K562 (cell line): ENCODE measurements at regions not wholly inside any gene's neighbourhood (a gene's known extent, or its start where the extent isn't known, plus 50 kb on each side); places are given as distances from the start of the nearest gene placed in this dataset.

Experiments used
- ATAC-seq: fragments of 200-7000 bp; cut with Tn5 transposase; 3 replicates; pipeline ENCODE4 v1.9.1; 2020; ENCODE audit warnings: moderate library complexity
- BruUV-seq: library from RNA; stranded (reverse); fragments of 400-500 nt; replicated peaks from 2 replicates; lab custom pipeline; 2021; lab: Mats Ljungman, UMichigan
- CTCF ChIA-PET: fragments of 300-600 bp; formaldehyde crosslinking; extraction: SDS; loops from one replicate; lab custom pipeline; 2021; ENCODE audit warnings: low intra/inter-chr PET ratio; lab: Yijun Ruan, JAX
- POLR2A ChIA-PET: fragments of 300-600, 350-650 bp; sonication (Branson Sonifier 250); formaldehyde crosslinking; extraction: SDS; loops from one replicate; lab custom pipeline; 2021; ENCODE audit warnings: antibody characterized with exemption, inconsistent platforms; lab: Yijun Ruan, JAX
- DNase-seq, 4 experiments: peaks; one replicate each; pipeline versions ENCODE4 v3.0.0 to v3.0.0-alpha.2; 2011 to 2018; ENCODE audit warnings: low spot score in 3 of 4, mixed read lengths in 3 of 4; ENCODE audit errors: extremely low read depth in 1 of 4
- FAIRE-seq: peaks from 2 replicates; lab custom pipeline; 2011; peaks lifted over from hg19 to GRCh38; lab: Jason Lieb, UNC
- H2AFZ ChIP-seq: 2 replicates; pipeline ENCODE4 v1.6.0; 2011; ENCODE audit warnings: low read depth, low read length, control low read depth, inconsistent platforms
- H3K27ac ChIP-seq: fragments of 200-600 bp; 3 replicates; pipeline ENCODE4 v1.8.0; 2011; ENCODE audit warnings: low read depth, mild to moderate bottlenecking, control low read depth, inconsistent platforms, low read length, moderate library complexity, mixed read lengths; ENCODE audit errors: extremely low read depth
- H3K27me3 ChIP-seq, 2 experiments: fragments of 300-600 bp in 1 of 2; 2 replicates in 1 of 2; 3 replicates in 1 of 2; pipeline versions ENCODE4 v1.6.0 to v1.8.0; 2011; ENCODE audit warnings: inconsistent platforms in 2 of 2, low read length in 2 of 2, mild to moderate bottlenecking in 1 of 2, mixed read lengths in 1 of 2, moderate library complexity in 1 of 2; ENCODE audit not compliant: control insufficient read depth in 2 of 2, insufficient read depth in 2 of 2
- H3K36me3 ChIP-seq: fragments of 300-600 bp; 3 replicates; pipeline ENCODE4 v1.8.0; 2011; ENCODE audit warnings: mild to moderate bottlenecking, low read length, inconsistent platforms; ENCODE audit not compliant: control insufficient read depth, insufficient read depth
- H3K4me1 ChIP-seq, 2 experiments: fragments of 200-600 bp in 1 of 2; replicated peaks in 1 of 2; 2 replicates in 1 of 2; 3 replicates in 1 of 2; pipeline versions ENCODE4 v1.5.1 to v1.8.0; 2011; ENCODE audit warnings: inconsistent platforms in 2 of 2, low read length in 2 of 2, mild to moderate bottlenecking in 1 of 2, mixed read lengths in 1 of 2, moderate library complexity in 1 of 2; ENCODE audit not compliant: control insufficient read depth in 2 of 2, insufficient read depth in 2 of 2
- H3K4me2 ChIP-seq: 2 replicates; pipeline ENCODE4 v1.6.1; 2011; ENCODE audit warnings: low read length, control low read depth, inconsistent platforms, mixed read lengths; ENCODE audit not compliant: insufficient read depth
- H3K4me3 ChIP-seq: fragments of 200-600 bp; sonication (generic), shearing (Covaris generic); 2 replicates; pipeline ENCODE4 v1.5.1; 2016; ENCODE audit warnings: control low read depth, inconsistent platforms
- H3K79me2 ChIP-seq: fragments of 200-600 bp; 3 replicates; pipeline ENCODE4 v1.8.0; 2011; ENCODE audit warnings: low read length, inconsistent platforms; ENCODE audit not compliant: control insufficient read depth, insufficient read depth
- H3K9ac ChIP-seq, 2 experiments: 2 replicates each; pipeline versions ENCODE4 v1.6.0 to v1.6.1; 2011; ENCODE audit warnings: low read depth in 2 of 2, low read length in 2 of 2, control low read depth in 1 of 2, inconsistent platforms in 1 of 2, mild to moderate bottlenecking in 1 of 2, mixed read lengths in 1 of 2; ENCODE audit not compliant: insufficient read depth in 1 of 2
- H3K9me1 ChIP-seq: one replicate; pipeline ENCODE4 v1.6.0; 2011; ENCODE audit warnings: inconsistent platforms, mild to moderate bottlenecking, low read length, moderate library complexity; ENCODE audit not compliant: control insufficient read depth, insufficient read depth
- H3K9me3 ChIP-seq: replicated peaks from 2 replicates; pipeline ENCODE4 v1.5.1; 2011; ENCODE audit warnings: low read depth, low read length, inconsistent platforms; ENCODE audit not compliant: control insufficient read depth, insufficient read depth
- H4K20me1 ChIP-seq: replicated peaks from 2 replicates; pipeline ENCODE4 v1.6.1; 2011; ENCODE audit warnings: low read length, inconsistent platforms, mixed read lengths; ENCODE audit not compliant: control insufficient read depth, insufficient read depth
- BCL6 ChIP-seq: fragments of 250-450 bp; sonication (Bioruptor Pico); IDR thresholded peaks from 2 replicates; pipeline ENCODE4 v1.4.0; 2020
- CBFB ChIP-seq: sonication (generic); formaldehyde crosslinking; IDR thresholded peaks from 2 replicates; pipeline ENCODE4 v1.4.0; 2020; ENCODE audit warnings: mild to moderate bottlenecking, missing genetic modification reagents
- CREB3L1 ChIP-seq: fragments of 450-650 bp; IDR thresholded peaks from 2 replicates; pipeline ENCODE4 v1.6.1; 2014; ENCODE audit warnings: low read depth, mild to moderate bottlenecking, moderate library complexity, borderline replicate concordance
- CTBP1 ChIP-seq: fragments of 450-650 bp; IDR thresholded peaks from 2 replicates; pipeline ENCODE4 v1.6.1; 2016; ENCODE audit warnings: borderline replicate concordance
- CUX1 ChIP-seq: fragments of 200-800 bp; sonication (Bioruptor generic); IDR thresholded peaks from 2 replicates; pipeline ENCODE4 v1.6.1; 2016; ENCODE audit warnings: missing genetic modification characterization, missing compliant biosample characterization
- EWSR1 ChIP-seq: fragments of 450-650 bp; IDR thresholded peaks from 2 replicates; pipeline ENCODE4 v1.6.1; 2018; ENCODE audit warnings: borderline replicate concordance, mild to moderate bottlenecking, low read depth, moderate library complexity; ENCODE audit not compliant: partially characterized antibody
- FOXK1 ChIP-seq: sonication (generic); formaldehyde crosslinking; IDR thresholded peaks from 2 replicates; pipeline ENCODE4 v1.8.0; 2022; ENCODE audit warnings: missing genetic modification reagents, mild to moderate bottlenecking, borderline replicate concordance
- HCFC1 ChIP-seq: IDR thresholded peaks from 2 replicates; pipeline ENCODE4 v1.6.1; 2012; ENCODE audit warnings: low read depth, low read length, improper control_type of control experiment
- JUND ChIP-seq, 2 experiments: IDR thresholded peaks; 2 replicates in 1 of 2; 3 replicates in 1 of 2; pipeline ENCODE4 v1.6.1; 2011; ENCODE audit warnings: borderline replicate concordance in 2 of 2, low read depth in 2 of 2, low read length in 2 of 2, improper control_type of control experiment in 1 of 2, missing biosample characterization in 1 of 2, missing genetic modification characterization in 1 of 2, missing genetic modification reagents in 1 of 2
- MCM7 ChIP-seq, 2 experiments: fragments of 450-650 bp; IDR thresholded peaks; 2 replicates each; pipeline ENCODE4 v1.6.1; 2016 to 2018
- PHB ChIP-seq: fragments of 250-450 bp; sonication (Bioruptor Pico); IDR thresholded peaks from 2 replicates; pipeline ENCODE4 v1.5.0; 2021
- RBFOX2 ChIP-seq: fragments of 200-400 bp; formaldehyde crosslinking; IDR thresholded peaks from 2 replicates; pipeline ENCODE4 v1.6.1; 2017; ENCODE audit warnings: low read depth, mild to moderate bottlenecking, low read length, moderate library complexity
- RFX1 ChIP-seq: fragments of 450-650 bp; IDR thresholded peaks from 2 replicates; pipeline ENCODE4 v1.6.1; 2016; ENCODE audit warnings: mild to moderate bottlenecking, moderate library complexity
- SETDB1 ChIP-seq: IDR thresholded peaks from one replicate; pipeline ENCODE4 v1.6.1; 2012; ENCODE audit warnings: low read length, control low read depth, inconsistent platforms
- SMAD1 ChIP-seq: fragments of 150-350 bp; IDR thresholded peaks from 2 replicates; pipeline ENCODE4 v1.6.1; 2014; ENCODE audit warnings: low read length, low read depth; ENCODE audit not compliant: partially characterized antibody
- STAT5B ChIP-seq: fragments of 250-450 bp; sonication (Bioruptor Pico); IDR thresholded peaks from 2 replicates; pipeline ENCODE4 v1.8.0; 2021; ENCODE audit warnings: mild to moderate bottlenecking, inconsistent platforms
- ZNF143 ChIP-seq: sonication (generic); formaldehyde crosslinking; IDR thresholded peaks from 2 replicates; pipeline ENCODE4 v1.9.0; 2022; ENCODE audit warnings: mild to moderate bottlenecking, missing genetic modification reagents
- ZNF174 ChIP-seq: fragments of 250-450 bp; sonication (Bioruptor Pico); IDR thresholded peaks from 2 replicates; pipeline ENCODE4 v1.4.0; 2020; ENCODE audit warnings: mild to moderate bottlenecking
- ZNF408 ChIP-seq: fragments of 250-450 bp; sonication (Bioruptor Pico); IDR thresholded peaks from 2 replicates; pipeline ENCODE4 v1.4.0; 2020; ENCODE audit warnings: low read depth, mild to moderate bottlenecking, moderate library complexity
- WGBS: fragments of 100-300 bp; shearing (Covaris generic); methylation state at CpG from one replicate; pipeline ENCODE4 v1.1.6; 2016; ENCODE audit warnings: low coverage, mixed read lengths; ENCODE audit not compliant: insufficient coverage; ENCODE audit errors: missing lambda C conversion rate; 5-methylcytosine and 5-hydroxymethylcytosine counted together
- in situ Hi-C: fragments of 300-500 bp; cut with MboI; formaldehyde crosslinking; loops from 4 replicates; pipeline ENCODE4 v1.15.0; 2018; ENCODE audit warnings: inconsistent platforms, mixed read lengths
- intact Hi-C: fragments of 100-400 bp; cut with micrococcal nuclease; formaldehyde crosslinking; loops from 2 replicates; pipeline ENCODE4 v1.14.2; 2022

- Histone ChIP-seq H2AFZ (no peak overlapping the region), H3K4me3 (no peak overlapping the region), H3K79me2 (no peaks in the 10 kb centered on the region), H3K27me3 (no peaks in the 10 kb centered on the region), H3K4me1 (no peaks in the 10 kb centered on the region), H3K27ac (no peak overlapping the region), H3K9me3 (no peaks in the 10 kb centered on the region), H4K20me1 (no peaks in the 10 kb centered on the region), H3K9me1 (no peaks in the 10 kb centered on the region), H3K9ac (no peak overlapping the region), H3K4me2 (no peak overlapping the region), H3K36me3 (no peaks in the 10 kb centered on the region)
- intact Hi-C loops (no loop called here), in situ Hi-C loops (no loop called here)
- no peak for DNase-seq
- ATAC-seq: no peak
- 0% methylated on average over 1 of the region's 1 CpG for WGBS
- FAIRE-seq: no peak
- BruUV-seq: no TSS peak
- POLR2A ChIA-PET: no interaction called here
- CTCF ChIA-PET: no interaction called here
- TF ChIP-seq RBFOX2: no peak
- no peak for TF ChIP-seq RFX1
- no peak for TF ChIP-seq BCL6 (CRISPR knock-in tag)
- no peak for TF ChIP-seq ZNF174 (CRISPR knock-in tag)
- TF ChIP-seq ZNF143 (CRISPR knock-in tag): no peak
- TF ChIP-seq SMAD1: no peak
- no peak for TF ChIP-seq SETDB1
- no peak for TF ChIP-seq PHB (CRISPR knock-in tag)
- no peak for TF ChIP-seq CUX1 (CRISPR knock-in tag)
- no peak for TF ChIP-seq FOXK1
- TF ChIP-seq HCFC1: no peak
- no peak for TF ChIP-seq JUND (IDR thresholded peaks at IDR 0.05; ENCODE audit: borderline replicate concordance, low read depth, low read length)
- no peak for TF ChIP-seq JUND (tag; IDR thresholded peaks at IDR 0.05; ENCODE audit: borderline replicate concordance, low read depth, low read length)
- TF ChIP-seq CBFB (CRISPR knock-in tag): no peak
- TF ChIP-seq CTBP1: no peak
- no peak for TF ChIP-seq ZNF408 (CRISPR knock-in tag)
- TF ChIP-seq EWSR1: no peak
- TF ChIP-seq MCM7 (IDR thresholded peaks at IDR 0.05): no peak
- no peak for TF ChIP-seq CREB3L1
- no peak for TF ChIP-seq STAT5B (CRISPR knock-in tag)
Observed at GRCh38 chr6:23873161-23873560, 252.9 kb upstream of the NRSN1 start.
